Esophagus squamous epithelium (tissue), 5 donors: ENCODE measurements at regions not wholly inside any gene's neighbourhood (a gene's known extent, or its start where the extent isn't known, plus 50 kb on each side); places are given as distances from the start of the nearest gene placed in this dataset.
"Not testable (repeated sequence)": the region's sequence is repeated elsewhere in the genome, so short reads cannot be mapped to it uniquely, and the experiment has no call there.

Experiments
- DNase-seq: peaks from one replicate; lab custom pipeline; 2025; lab: John Stamatoyannopoulos, UW
- H3K27ac ChIP-seq, 4 donors: fragments of 200-600 bp; sonication (generic); one replicate each; pipeline ENCODE4 v1.5.1; 2016 to 2019; ENCODE audit warnings: mild to moderate bottlenecking in 1 of 4
- H3K27me3 ChIP-seq, 4 donors: fragments of 200-600 bp; sonication (generic); 1 replicate in 3 of 4; 2 replicates in 1 of 4; pipeline versions ENCODE4 v1.5.1 to v1.6.0; 2017 to 2021; ENCODE audit warnings: antibody characterized with exemption in 1 of 4
- H3K36me3 ChIP-seq, 3 donors: fragments of 200-600 bp; sonication (generic); one replicate each; pipeline ENCODE4 v1.5.1; 2016 to 2019
- H3K4me1 ChIP-seq, 3 donors: fragments of 200-600 bp; sonication (generic); one replicate each; pipeline ENCODE4 v1.5.1; 2017 to 2019
- H3K4me3 ChIP-seq, 4 donors: fragments of 200-600 bp; sonication (generic); 1 replicate in 3 of 4; 2 replicates in 1 of 4; pipeline ENCODE4 v1.5.1; 2016 to 2019; ENCODE audit warnings: mild to moderate bottlenecking in 2 of 4, moderate library complexity in 1 of 4
- H3K9me3 ChIP-seq, 3 donors: fragments of 200-600 bp; sonication (generic); one replicate each; pipeline ENCODE4 v1.5.1; 2016 to 2019
- POLR2A ChIP-seq, 4 donors: fragments of 450-650 bp; IDR thresholded peaks; one replicate each; pipeline ENCODE4 v1.6.1; 2017; ENCODE audit warnings: antibody characterized with exemption in 4 of 4, mild to moderate bottlenecking in 4 of 4, moderate library complexity in 3 of 4
- WGBS, 2 donors: methylation state at CpG; one replicate each; pipeline ENCODE4 v1.1.5; 2018; 5-methylcytosine and 5-hydroxymethylcytosine counted together
- intact Hi-C: fragments of 100-400 bp; cut with DNase I; formaldehyde crosslinking; loops from one replicate; pipeline ENCODE4 v1.15.0; 2022
- TF ChIP-seq, protein P1 (sequence below), 6 experiments: fragments of 450-650 bp in 4 of 6; fragments of 200-600 bp in 2 of 6; sonication (generic) in 2 of 6; IDR thresholded peaks; one replicate each; pipeline ENCODE4 v1.5.1; 2016 to 2019; ENCODE audit warnings: antibody characterized with exemption in 6 of 6, mild to moderate bottlenecking in 4 of 6, moderate library complexity in 4 of 6
- donor health status: DM: yes; HTN: yes; CAD: no.

DNA sequence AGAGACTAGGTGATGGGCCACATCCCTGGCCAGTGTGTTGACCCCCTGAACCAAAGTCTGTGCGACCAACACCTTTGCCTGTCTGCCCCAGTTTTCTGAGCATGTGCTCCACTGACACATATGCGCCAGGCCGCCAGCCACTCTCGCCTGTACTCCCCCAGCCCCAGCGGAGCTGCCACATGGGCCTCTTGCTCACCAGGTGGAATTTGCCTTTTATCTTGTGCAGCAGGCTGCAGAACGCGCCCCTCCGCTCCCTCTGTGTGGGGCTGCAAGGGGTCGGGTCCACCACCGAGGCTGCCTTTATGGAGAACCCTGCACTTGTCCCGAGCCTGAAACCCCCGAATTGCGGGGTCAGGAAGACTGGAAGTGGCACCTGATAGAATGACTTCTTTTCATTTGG lies 405.7 kb upstream of the NPAP1 start:
- intact Hi-C loops, result no loop called here
- peaks cover 0 to 30% (median 0%) of the 10 kb centered on the region in 3 donors for H3K4me1 ChIP-seq
- no peaks in the 10 kb centered on the region for H3K9me3 ChIP-seq
- 88 to 98% methylated on average over 5 to 9 of the region's 13 CpGs for WGBS, 2 donors
- no peak for DNase-seq
- peak overlapping the region in 1 of 4 donors; percentile 3 for H3K27ac ChIP-seq
- H3K4me3 ChIP-seq, result no peak overlapping the region
- TF ChIP-seq, protein P1, sequence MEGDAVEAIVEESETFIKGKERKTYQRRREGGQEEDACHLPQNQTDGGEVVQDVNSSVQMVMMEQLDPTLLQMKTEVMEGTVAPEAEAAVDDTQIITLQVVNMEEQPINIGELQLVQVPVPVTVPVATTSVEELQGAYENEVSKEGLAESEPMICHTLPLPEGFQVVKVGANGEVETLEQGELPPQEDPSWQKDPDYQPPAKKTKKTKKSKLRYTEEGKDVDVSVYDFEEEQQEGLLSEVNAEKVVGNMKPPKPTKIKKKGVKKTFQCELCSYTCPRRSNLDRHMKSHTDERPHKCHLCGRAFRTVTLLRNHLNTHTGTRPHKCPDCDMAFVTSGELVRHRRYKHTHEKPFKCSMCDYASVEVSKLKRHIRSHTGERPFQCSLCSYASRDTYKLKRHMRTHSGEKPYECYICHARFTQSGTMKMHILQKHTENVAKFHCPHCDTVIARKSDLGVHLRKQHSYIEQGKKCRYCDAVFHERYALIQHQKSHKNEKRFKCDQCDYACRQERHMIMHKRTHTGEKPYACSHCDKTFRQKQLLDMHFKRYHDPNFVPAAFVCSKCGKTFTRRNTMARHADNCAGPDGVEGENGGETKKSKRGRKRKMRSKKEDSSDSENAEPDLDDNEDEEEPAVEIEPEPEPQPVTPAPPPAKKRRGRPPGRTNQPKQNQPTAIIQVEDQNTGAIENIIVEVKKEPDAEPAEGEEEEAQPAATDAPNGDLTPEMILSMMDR (IDR thresholded peaks at IDR 0.05), result no peak
- no peak for TF ChIP-seq POLR2A (IDR thresholded peaks at IDR 0.05)
- H3K36me3 ChIP-seq, result no peaks in the 10 kb centered on the region
- no peaks in the 10 kb centered on the region for H3K27me3 ChIP-seq

DNA sequence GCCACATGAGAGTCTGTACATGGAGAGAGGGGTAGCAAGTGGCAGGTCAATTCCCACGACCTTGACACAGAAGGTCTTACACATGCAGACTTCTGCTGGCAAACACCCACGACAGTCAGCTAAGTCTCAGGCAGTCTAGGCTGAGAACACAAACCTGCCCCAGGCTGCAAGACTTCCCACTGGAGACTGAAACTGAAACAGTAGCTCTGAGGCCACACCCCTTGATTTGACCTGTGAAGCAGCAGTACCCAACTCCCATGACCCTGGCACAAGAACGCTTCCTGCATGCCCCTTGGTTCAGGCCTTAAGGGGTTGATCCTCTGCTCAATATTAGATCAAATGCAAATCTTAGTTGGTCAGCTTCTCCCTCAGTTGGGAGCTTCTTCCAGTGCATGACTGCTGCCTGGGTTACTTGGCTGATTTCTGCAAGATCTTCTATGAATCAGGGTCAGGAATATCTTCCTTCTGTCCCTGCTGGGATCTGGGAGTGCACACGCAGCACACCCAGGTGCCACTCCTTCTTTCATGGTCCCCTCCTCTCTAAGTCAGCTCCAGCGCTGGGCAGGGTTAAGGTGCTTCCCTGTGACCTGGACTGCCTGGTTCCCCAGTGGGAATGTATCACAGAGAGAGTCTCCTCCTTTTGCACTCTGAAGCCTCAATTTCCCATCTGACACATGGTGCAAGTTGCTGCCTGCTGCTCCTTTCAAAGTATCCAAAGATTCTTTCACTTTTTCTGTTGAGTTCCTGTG lies 403.9 kb upstream of the NPAP1 start:
- 7 to 43% methylated on average over 3 of the region's 5 CpGs for WGBS, 2 donors
- DNase-seq, H3K27me3 ChIP-seq, intact Hi-C loops, H3K4me3 ChIP-seq, H3K36me3 ChIP-seq, H3K9me3 ChIP-seq: not testable (repeated sequence)
- peaks cover 0 to 30% (median 0%) of the 10 kb centered on the region in 3 donors for H3K4me1 ChIP-seq
- H3K27ac ChIP-seq, result peak overlapping the region in 2 of 4 donors; percentile 26 to 36

DNA sequence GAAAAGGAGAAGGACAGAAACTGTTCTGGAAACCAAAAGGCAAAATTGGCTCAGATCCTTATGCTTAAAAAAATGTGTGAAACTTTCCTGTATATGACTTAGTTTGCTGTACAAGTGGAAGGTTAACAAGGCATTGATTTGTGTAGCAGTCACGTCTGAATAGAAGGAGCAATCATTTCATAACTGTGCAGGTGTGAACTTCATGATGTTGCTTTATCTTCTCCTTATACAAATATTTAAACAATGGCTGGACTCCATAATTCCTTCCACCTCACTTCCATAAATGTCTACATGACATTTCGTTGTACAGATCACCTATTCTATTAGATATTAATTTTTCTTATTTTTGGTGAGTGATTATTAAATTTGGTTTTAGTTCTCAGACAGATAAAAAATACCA lies 382.7 kb upstream of the NPAP1 start:
- TF ChIP-seq, protein P1 (IDR thresholded peaks at IDR 0.05), result no peak
- no peak for TF ChIP-seq POLR2A (IDR thresholded peaks at IDR 0.05)
- Histone ChIP-seq H3K27ac (no peak overlapping the region), H3K36me3 (no peaks in the 10 kb centered on the region), H3K4me1 (no peaks in the 10 kb centered on the region), H3K4me3 (no peak overlapping the region), H3K27me3 (no peaks in the 10 kb centered on the region), H3K9me3 (no peaks in the 10 kb centered on the region)
- DNase-seq, result no peak
- intact Hi-C loops, result no loop called here
- WGBS, 2 donors, result 40 to 52% methylated on average over 2 of the region's 2 CpGs

DNA sequence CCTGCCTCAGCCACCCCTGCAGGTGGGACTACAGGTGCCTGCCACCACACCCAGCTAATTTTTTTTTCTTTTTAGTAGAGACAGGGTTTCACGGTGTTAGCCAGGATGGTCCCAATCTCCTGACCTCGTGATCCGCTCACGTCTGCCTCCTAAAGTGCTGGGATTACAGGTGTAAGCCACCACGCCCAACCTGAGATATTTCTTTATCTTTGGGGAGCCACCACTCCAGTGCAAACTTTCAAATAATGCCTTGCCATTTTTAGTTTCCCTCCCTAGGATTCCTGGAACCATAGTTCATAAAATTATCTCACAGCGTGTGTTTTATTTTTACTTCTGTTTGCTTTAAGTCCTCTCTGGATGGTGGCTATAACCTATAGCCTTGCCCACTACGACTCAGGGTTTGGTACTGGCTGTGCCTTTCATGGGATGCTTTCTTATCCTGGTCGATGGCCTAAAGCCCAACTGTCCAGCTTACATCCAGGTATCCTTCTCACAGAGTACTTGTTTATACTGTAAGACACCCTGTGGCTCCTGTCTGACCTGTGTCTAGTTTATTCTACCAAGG lies 374.7 kb upstream of the NPAP1 start:
- H3K27me3 ChIP-seq, intact Hi-C loops, H3K27ac ChIP-seq, H3K4me3 ChIP-seq, H3K36me3 ChIP-seq, DNase-seq, H3K9me3 ChIP-seq, H3K4me1 ChIP-seq: not testable (repeated sequence)
- 59 to 60% methylated on average over 8 of the region's 8 CpGs for WGBS, 2 donors

DNA sequence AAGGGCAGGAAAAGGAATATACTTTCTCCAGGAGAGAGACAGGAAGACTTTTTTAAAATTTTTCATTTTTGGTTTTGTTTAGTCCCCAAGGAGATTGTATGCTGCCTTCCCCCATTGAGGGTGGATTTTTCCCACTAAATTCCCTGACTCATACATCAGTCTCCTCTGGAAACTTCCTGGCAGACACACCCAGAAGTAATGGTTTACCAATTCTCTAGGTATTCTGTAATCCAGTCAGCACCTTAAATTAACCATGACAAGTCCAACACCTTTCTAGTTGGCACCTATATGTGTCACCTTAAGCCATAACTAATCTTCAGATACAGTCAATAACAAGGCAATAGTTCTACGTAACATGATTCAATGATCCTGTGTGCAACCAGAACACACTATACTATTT lies 373.6 kb upstream of the NPAP1 start:
- WGBS, 2 donors, result 60 to 89% methylated on average over 1 of the region's 1 CpG
- H3K27ac ChIP-seq, H3K27me3 ChIP-seq, H3K4me1 ChIP-seq, H3K4me3 ChIP-seq, H3K36me3 ChIP-seq, intact Hi-C loops, DNase-seq, H3K9me3 ChIP-seq: not testable (repeated sequence)

DNA sequence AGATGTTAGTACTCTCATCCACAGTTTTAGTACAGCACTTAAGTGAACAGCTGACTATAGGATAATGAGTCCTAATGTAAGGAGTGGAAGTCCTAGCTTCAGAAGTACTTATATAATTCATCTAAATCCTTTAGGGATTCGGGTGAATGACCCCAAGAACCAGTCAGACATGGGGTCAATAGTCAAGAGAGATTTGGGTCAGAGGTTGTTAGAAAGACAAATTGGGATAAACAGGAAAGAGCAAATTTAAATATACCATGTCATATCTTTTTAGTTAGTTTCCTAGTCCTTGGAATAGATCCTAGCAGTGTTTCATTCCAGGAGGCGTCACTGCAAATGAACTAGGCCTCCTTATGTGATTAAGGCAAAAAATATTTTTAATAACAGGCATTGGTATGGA lies 370.8 kb upstream of the NPAP1 start:
- DNase-seq, H3K4me1 ChIP-seq, H3K27ac ChIP-seq, H3K36me3 ChIP-seq, H3K27me3 ChIP-seq, H3K9me3 ChIP-seq, H3K4me3 ChIP-seq, intact Hi-C loops: not testable (repeated sequence)
- WGBS, 2 donors, result 43 to 51% methylated on average over 2 of the region's 2 CpGs

DNA sequence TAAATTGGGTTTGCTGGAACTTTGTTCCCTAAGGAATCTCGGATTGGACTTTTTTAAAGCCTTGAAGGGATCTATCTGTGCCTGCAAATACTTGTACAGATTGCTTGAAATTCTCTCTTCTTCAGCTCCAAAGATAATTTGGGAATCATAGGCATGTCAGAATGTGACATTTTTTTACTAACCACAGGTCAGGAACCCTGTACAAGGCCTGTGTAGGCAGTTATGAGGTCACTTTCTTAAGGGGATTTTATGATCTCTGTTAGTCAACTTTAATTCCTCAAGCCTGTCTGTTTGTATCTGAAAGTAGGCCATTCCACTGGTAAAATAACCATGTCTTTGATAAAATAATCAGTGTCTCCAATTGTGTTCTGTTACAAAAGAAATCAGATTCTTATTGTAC lies 369.9 kb upstream of the NPAP1 start:
- H3K36me3 ChIP-seq, H3K27me3 ChIP-seq, H3K4me3 ChIP-seq, DNase-seq, H3K9me3 ChIP-seq, intact Hi-C loops, H3K4me1 ChIP-seq, H3K27ac ChIP-seq: not testable (repeated sequence)
- 50 to 63% methylated on average over 1 of the region's 1 CpG for WGBS, 2 donors

DNA sequence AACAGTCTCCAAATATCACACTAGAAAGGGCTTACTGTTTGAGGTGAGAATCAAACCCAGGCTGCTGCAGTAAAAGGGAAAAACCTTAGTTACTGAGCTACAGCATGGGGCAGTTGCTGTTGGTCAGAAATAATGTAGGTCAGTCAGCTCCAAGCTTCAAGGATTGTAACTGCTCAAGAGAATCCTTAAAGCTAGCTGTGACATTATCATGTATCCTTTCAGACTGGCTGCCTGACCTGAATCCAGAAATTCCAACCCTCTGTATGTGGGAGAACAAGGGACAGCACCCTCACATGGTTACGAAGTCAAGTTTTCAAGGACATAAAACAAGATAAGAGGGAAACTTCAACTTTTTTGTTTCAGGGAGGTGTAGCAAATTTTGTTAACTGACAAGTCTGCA lies 365.9 kb upstream of the NPAP1 start:
- H3K4me1 ChIP-seq, H3K36me3 ChIP-seq, DNase-seq, H3K27ac ChIP-seq, intact Hi-C loops, H3K4me3 ChIP-seq, H3K9me3 ChIP-seq, H3K27me3 ChIP-seq: not testable (repeated sequence)
- WGBS, 2 donors, result 82 to 89% methylated on average over 1 of the region's 1 CpG

DNA sequence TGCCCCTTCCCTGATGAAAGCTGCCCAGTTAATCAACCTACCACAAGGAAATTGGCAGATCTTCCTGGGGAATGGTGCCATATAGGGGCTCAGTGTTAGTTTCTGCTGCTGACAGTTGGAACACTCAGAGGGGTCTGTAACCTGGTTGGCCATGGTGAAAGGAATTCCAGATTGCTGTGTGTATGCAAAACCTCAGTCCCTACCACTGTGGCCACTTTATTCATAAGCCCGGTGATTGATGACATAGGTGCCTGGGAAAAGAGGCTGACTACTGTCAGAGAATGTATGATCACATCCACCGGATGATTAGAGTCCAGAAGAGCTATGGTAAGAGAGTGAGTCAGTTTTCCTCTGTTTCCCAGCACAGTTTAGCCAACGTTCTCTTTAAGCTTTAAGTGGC lies 363.9 kb upstream of the NPAP1 start:
- H3K4me3 ChIP-seq, H3K4me1 ChIP-seq, intact Hi-C loops, H3K36me3 ChIP-seq, H3K27ac ChIP-seq, H3K27me3 ChIP-seq, DNase-seq, H3K9me3 ChIP-seq: not testable (repeated sequence)
- 67 to 69% methylated on average over 2 of the region's 3 CpGs for WGBS, 2 donors

DNA sequence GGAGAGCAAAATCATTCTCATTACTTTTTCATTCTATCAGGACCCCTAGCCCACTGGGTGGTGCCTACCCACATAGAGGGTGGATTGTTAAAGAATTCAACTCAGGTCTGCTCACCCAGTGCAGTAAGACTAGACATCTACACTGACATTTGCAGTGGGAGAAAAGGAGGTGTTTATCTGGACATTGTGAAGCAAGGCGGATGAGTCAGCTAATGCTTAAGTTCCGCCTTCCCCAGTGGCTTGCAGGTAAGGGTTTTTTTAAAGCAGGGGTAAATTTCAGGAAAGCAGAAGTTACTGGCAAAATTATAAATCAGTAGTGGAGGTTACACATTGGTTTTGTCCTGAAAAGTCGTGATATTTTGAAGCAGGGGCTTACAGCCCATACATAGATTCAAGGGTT lies 359.2 kb upstream of the NPAP1 start:
- peaks cover 0 to 10% (median 4%) of the 10 kb centered on the region in 3 donors for H3K4me1 ChIP-seq
- H3K9me3 ChIP-seq, H3K27me3 ChIP-seq, H3K36me3 ChIP-seq, H3K27ac ChIP-seq, DNase-seq, intact Hi-C loops, H3K4me3 ChIP-seq: not testable (repeated sequence)
- WGBS, 2 donors, result 35 to 45% methylated on average over 3 of the region's 3 CpGs
